ENCODE measurements at regions not wholly inside any gene's neighbourhood (a gene's known extent, or its start where the extent isn't known, plus 50 kb on each side); places are given as distances from the start of the nearest gene placed in this dataset.

GRCh38 chr4:26183017-26183416 is 137.8 kb upstream of the RBPJ start:
- CTCF ChIA-PET = no interaction called here
- no TSS peak for BruUV-seq (replicated peaks)
- no peak overlapping the region for H3K27ac ChIP-seq (ENCODE audit: low read length)
- in situ Hi-C loops (cut with HindIII; ENCODE audit: low pct_unique_long_range_greater_than_20kb, low sequenced_read_pairs) (no loop called here), intact Hi-C loops (cut with micrococcal nuclease; ENCODE audit: unreplicated experiment) (no loop called here)
- H3K4me1 ChIP-seq (ENCODE audit: control insufficient read depth, insufficient read depth, low read length) = no peaks in the 10 kb centered on the region
- TF ChIP-seq, protein P1, sequence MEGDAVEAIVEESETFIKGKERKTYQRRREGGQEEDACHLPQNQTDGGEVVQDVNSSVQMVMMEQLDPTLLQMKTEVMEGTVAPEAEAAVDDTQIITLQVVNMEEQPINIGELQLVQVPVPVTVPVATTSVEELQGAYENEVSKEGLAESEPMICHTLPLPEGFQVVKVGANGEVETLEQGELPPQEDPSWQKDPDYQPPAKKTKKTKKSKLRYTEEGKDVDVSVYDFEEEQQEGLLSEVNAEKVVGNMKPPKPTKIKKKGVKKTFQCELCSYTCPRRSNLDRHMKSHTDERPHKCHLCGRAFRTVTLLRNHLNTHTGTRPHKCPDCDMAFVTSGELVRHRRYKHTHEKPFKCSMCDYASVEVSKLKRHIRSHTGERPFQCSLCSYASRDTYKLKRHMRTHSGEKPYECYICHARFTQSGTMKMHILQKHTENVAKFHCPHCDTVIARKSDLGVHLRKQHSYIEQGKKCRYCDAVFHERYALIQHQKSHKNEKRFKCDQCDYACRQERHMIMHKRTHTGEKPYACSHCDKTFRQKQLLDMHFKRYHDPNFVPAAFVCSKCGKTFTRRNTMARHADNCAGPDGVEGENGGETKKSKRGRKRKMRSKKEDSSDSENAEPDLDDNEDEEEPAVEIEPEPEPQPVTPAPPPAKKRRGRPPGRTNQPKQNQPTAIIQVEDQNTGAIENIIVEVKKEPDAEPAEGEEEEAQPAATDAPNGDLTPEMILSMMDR (IDR thresholded peaks at IDR 0.05) = no peak
- no peak for TF ChIP-seq TCF7L2 (IDR thresholded peaks at IDR 0.05; ENCODE audit: low read depth, low read length)
- no peak overlapping the region for H3K4me3 ChIP-seq (ENCODE audit: low read depth in 2 of 2, low read length in 2 of 2)
- H3K27me3 ChIP-seq (ENCODE audit: control insufficient read depth, insufficient read depth, low read length) = no peaks in the 10 kb centered on the region
- no peaks in the 10 kb centered on the region for H3K9me3 ChIP-seq (ENCODE audit: control insufficient read depth, insufficient read depth, low read depth, low read length)
- 0 out of 2 replicates have a peak, but pooled peaks have one; percentile 63 for ATAC-seq
- POLR2A ChIA-PET = interaction anchor here (0.6 kb wide), 1 partner anchor 401 kb away, joined by 3 read pairs; the partner anchor contains the start of gene TBC1D19
- no peaks in the 10 kb centered on the region for H3K36me3 ChIP-seq (ENCODE audit: control insufficient read depth, insufficient read depth, low read length)
- DNase-seq (ENCODE audit: low read depth, low spot score) = no peak

DNA sequence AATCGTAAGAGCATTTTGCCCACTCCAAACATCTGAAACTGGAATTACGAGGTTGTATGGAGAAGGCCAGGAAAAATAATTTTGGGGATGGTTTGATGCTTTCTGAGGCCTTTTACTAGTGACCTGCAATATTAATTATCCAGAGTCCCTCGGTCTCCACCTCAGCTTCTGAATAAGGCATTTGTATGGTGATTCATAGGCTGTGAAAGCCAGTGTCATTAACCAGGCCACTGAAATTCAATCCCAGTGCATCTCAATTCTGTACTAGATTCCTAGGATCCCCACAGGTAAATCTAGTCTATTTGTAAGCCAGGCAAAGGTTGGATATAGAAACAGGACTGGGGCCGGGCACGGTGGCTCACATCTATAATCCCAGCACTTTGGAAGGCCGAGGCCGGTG is 135.4 kb upstream of the RBPJ start:
- ATAC-seq = no peak
- Histone ChIP-seq H3K9me3 (ENCODE audit: control insufficient read depth, insufficient read depth, low read depth, low read length) (no peaks in the 10 kb centered on the region), H3K4me3 (ENCODE audit: low read depth in 2 of 2, low read length in 2 of 2) (no peak overlapping the region), H3K4me1 (ENCODE audit: control insufficient read depth, insufficient read depth, low read length) (no peaks in the 10 kb centered on the region), H3K27ac (ENCODE audit: low read length) (no peak overlapping the region), H3K36me3 (ENCODE audit: control insufficient read depth, insufficient read depth, low read length) (no peaks in the 10 kb centered on the region), H3K27me3 (ENCODE audit: control insufficient read depth, insufficient read depth, low read length) (no peaks in the 10 kb centered on the region)
- no peak for DNase-seq (ENCODE audit: low read depth, low spot score)
- ChIA-PET POLR2A (no interaction called here), CTCF (no interaction called here)
- BruUV-seq (replicated peaks) = no TSS peak
- intact Hi-C loops (cut with micrococcal nuclease; ENCODE audit: unreplicated experiment) (no loop called here), in situ Hi-C loops (cut with HindIII; ENCODE audit: low pct_unique_long_range_greater_than_20kb, low sequenced_read_pairs) (no loop called here)
- TF ChIP-seq REST (IDR thresholded peaks at IDR 0.05; ENCODE audit: insufficient read depth in 1 of 2, low read depth in 2 of 2, low read length in 1 of 2) (no peak), POLR2AphosphoS5 (IDR thresholded peaks at IDR 0.05; ENCODE audit: low read depth, low read length) (no peak), SIN3A (IDR thresholded peaks at IDR 0.05; ENCODE audit: borderline replicate concordance, insufficient read depth, low read depth, low read length) (no peak), TCF7L2 (IDR thresholded peaks at IDR 0.05; ENCODE audit: low read depth, low read length) (no peak)
- TF ChIP-seq, protein P1 (IDR thresholded peaks at IDR 0.05) = no peak

DNA sequence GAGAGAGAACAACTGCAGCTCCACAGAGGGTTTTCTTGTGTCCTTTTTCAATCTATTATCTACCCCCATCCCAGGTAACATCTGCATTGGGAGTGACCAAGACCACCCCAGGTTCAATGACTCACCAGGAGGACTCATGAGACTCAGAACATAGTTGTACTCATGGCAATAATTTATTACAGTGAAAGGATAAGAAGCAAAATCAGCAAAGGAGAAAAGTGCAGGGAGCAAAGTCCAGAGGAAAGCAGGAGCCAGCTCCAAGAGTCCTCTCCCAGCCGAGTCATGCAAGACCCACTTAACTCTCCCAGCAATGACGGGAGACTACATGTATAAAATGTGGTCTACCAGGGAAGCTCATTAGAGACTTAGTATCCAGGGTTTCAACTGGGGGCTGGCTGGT is 129.5 kb upstream of the RBPJ start:
- no peak for ATAC-seq

More for the DNA sequence above, 129.5 kb upstream of the RBPJ start:
- no peaks in the 10 kb centered on the region for H3K4me1 ChIP-seq (ENCODE audit: control insufficient read depth, insufficient read depth, low read length)
- intact Hi-C loops (cut with micrococcal nuclease; ENCODE audit: unreplicated experiment) (no loop called here), in situ Hi-C loops (cut with HindIII; ENCODE audit: low pct_unique_long_range_greater_than_20kb, low sequenced_read_pairs) (no loop called here)
- CTCF ChIA-PET = no interaction called here
- H3K9me3 ChIP-seq (ENCODE audit: control insufficient read depth, insufficient read depth, low read depth, low read length) = no peaks in the 10 kb centered on the region
- no peak for DNase-seq (ENCODE audit: low read depth, low spot score)
- H3K27me3 ChIP-seq (ENCODE audit: control insufficient read depth, insufficient read depth, low read length) = no peaks in the 10 kb centered on the region
- no TSS peak for BruUV-seq (replicated peaks)
- H3K27ac ChIP-seq (ENCODE audit: low read length) = no peak overlapping the region
- POLR2A ChIA-PET = no interaction called here
- H3K4me3 ChIP-seq (ENCODE audit: low read depth in 2 of 2, low read length in 2 of 2) = no peak overlapping the region
- no peak for TF ChIP-seq POLR2AphosphoS5 (IDR thresholded peaks at IDR 0.05; ENCODE audit: low read depth, low read length)
- TF ChIP-seq, protein P1 (IDR thresholded peaks at IDR 0.05) = no peak
- no peak for TF ChIP-seq REST (IDR thresholded peaks at IDR 0.05; ENCODE audit: insufficient read depth in 1 of 2, low read depth in 2 of 2, low read length in 1 of 2)
- TF ChIP-seq TCF7L2 (IDR thresholded peaks at IDR 0.05; ENCODE audit: low read depth, low read length) = no peak
- no peak for TF ChIP-seq SIN3A (IDR thresholded peaks at IDR 0.05; ENCODE audit: borderline replicate concordance, insufficient read depth, low read depth, low read length)
- H3K36me3 ChIP-seq (ENCODE audit: control insufficient read depth, insufficient read depth, low read length) = no peaks in the 10 kb centered on the region

Data from Panc1 (cell line).